ENCODE measurements at regions not wholly inside any gene's neighbourhood (a gene's known extent, or its start where the extent isn't known, plus 50 kb on each side); places are given as distances from the start of the nearest gene placed in this dataset.

- no peak for TF ChIP-seq ZFP3 (CRISPR knock-in tag; IDR thresholded peaks at IDR 0.05)
- TF ChIP-seq ZNF70 (CRISPR knock-in tag; IDR thresholded peaks at IDR 0.05) = no peak
- TF ChIP-seq PPARA (CRISPR knock-in tag; IDR thresholded peaks at IDR 0.05; ENCODE audit: borderline replicate concordance) = no peak
- no peak for TF ChIP-seq POU6F1 (CRISPR knock-in tag; IDR thresholded peaks at IDR 0.05; ENCODE audit: borderline replicate concordance, low read depth)
- no peak; the same call in 1 of the 2 replicates for TF ChIP-seq ESRRG (CRISPR knock-in tag; IDR thresholded peaks at IDR 0.05)
- no peak for TF ChIP-seq CREB5 (CRISPR knock-in tag; IDR thresholded peaks at IDR 0.05; ENCODE audit: low read depth)
- TF ChIP-seq TCF4 (CRISPR knock-in tag; IDR thresholded peaks at IDR 0.05; ENCODE audit: borderline replicate concordance) = peak; percentile 43; the same call in 1 of the 2 replicates
- TF ChIP-seq ZFP30 (CRISPR knock-in tag; IDR thresholded peaks at IDR 0.05) = no peak
- TF ChIP-seq BACH2 (CRISPR knock-in tag; IDR thresholded peaks at IDR 0.05; ENCODE audit: borderline replicate concordance) = no peak
- TF ChIP-seq ARNTL (CRISPR knock-in tag; IDR thresholded peaks at IDR 0.05; ENCODE audit: borderline replicate concordance, low read depth) = no peak
- no peak for TF ChIP-seq PATZ1 (CRISPR knock-in tag; IDR thresholded peaks at IDR 0.05; ENCODE audit: borderline replicate concordance)
- TF ChIP-seq CSRNP3 (CRISPR knock-in tag; IDR thresholded peaks at IDR 0.05) = no peak
These were observed 253.2 kb downstream of the SOX4 start for GRCh38 chr6:21846541-21847451.
